ENCODE measurements at regions not wholly inside any gene's neighbourhood (a gene's known extent, or its start where the extent isn't known, plus 50 kb on each side); places are given as distances from the start of the nearest gene placed in this dataset.
A peak's percentile ranks its signal among the peaks of the same experiment; 100 is the strongest.

DNA sequence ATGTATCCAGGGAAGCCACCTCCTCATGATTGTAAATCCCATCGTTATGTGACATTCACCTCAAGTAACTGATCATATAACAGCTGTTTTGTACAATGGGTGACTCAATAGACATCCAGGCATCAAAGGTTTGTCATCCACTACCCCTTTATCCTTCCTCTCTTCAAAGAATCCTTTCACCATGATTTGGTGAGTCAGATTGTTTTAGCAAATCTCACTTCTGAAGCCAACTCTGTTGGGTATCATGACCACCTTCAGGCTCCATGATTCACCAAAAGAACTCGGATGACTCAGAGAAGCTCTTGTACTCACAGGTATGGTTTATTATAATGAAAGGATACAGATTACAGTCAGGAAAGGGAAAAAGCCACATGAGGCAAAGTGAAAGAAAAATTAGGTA, 132.1 kb downstream of the PWWP3B start:
- H3K27ac Mint-ChIP-seq: no peak overlapping the region
- no peaks in the 10 kb centered on the region for H3K27me3 Mint-ChIP-seq
- H3K9me3 Mint-ChIP-seq: no peaks in the 10 kb centered on the region
- H3K4me1 Mint-ChIP-seq: no peaks in the 10 kb centered on the region
- H3K4me3 Mint-ChIP-seq: no peak overlapping the region
- peak; percentile 69 for ATAC-seq (replicated peaks)
- H3K36me3 Mint-ChIP-seq (ENCODE audit: low read depth): no peaks in the 10 kb centered on the region

DNA sequence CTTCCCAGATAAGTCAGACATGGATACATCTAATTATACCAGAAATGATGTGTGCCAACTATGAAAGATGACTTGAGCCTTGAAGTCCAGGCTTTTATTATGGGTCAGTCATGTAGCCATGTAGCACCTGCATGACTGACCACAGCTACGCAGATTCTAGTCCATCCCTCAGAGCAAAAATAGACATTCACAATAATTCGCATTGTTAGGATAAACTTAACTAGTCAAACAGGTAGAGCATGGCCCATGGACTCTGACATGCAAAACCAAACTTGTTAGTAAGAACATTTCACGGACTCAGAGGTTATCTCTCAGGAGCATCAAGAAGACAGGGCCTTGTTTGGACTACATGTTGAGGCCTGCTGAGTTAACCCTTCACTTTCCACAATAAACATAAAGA, 132.6 kb downstream of the PWWP3B start:
- Mint-ChIP-seq H3K36me3 (ENCODE audit: low read depth) (no peaks in the 10 kb centered on the region), H3K27me3 (no peaks in the 10 kb centered on the region), H3K9me3 (no peaks in the 10 kb centered on the region), H3K4me3 (no peak overlapping the region), H3K27ac (no peak overlapping the region), H3K4me1 (no peaks in the 10 kb centered on the region)
- ATAC-seq (replicated peaks): no peak

DNA sequence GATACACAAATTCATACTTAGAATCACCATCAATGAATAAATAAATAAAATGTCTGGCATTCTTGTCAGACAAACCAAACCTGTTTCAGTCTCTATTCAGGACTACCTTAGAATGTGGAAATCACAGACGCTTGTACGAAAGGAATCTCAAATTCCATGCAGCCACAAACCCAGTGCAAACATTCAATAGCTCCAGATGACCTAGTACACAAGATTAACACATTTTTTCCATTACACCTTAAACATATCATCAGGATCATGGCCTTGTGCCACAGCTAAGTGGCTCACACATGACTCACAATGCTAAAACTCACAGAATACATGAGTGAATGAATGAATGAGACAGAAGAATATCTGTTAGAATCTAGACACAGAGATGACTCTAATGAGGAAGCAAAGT, 134.2 kb downstream of the PWWP3B start:
- no peaks in the 10 kb centered on the region for H3K27me3 Mint-ChIP-seq
- no peaks in the 10 kb centered on the region for H3K9me3 Mint-ChIP-seq
- H3K36me3 Mint-ChIP-seq (ENCODE audit: low read depth): no peaks in the 10 kb centered on the region
- H3K27ac Mint-ChIP-seq: no peak overlapping the region
- H3K4me3 Mint-ChIP-seq: no peak overlapping the region
- H3K4me1 Mint-ChIP-seq: no peaks in the 10 kb centered on the region
- no peak for ATAC-seq (replicated peaks)

DNA sequence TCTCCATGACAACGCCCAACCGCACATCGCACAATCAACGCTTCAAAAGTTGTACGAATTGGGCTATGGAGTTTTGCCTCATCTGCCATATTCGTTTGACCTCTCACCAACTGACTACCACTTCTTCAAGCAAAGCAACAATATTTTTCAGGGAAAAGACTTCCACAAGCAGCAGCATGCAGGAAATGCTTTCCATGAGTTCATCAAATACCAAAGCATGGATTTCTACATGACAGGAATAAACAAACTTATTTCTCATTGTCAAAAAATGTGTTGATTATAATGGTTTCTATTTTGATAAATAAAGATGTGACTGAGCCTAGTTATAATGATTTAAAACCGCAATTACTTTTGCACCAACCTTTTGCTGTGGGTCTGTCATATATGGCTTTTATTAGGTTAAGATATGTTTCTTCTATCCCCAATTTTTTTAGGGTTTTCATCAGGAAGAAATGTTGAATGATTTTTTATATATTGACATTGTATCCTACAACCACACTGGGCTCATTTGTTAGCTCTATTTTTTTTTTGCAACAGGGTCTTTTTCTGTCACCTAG, 138.4 kb downstream of the PWWP3B start:
- no peak for ATAC-seq (replicated peaks)
- H3K4me1 Mint-ChIP-seq: no peaks in the 10 kb centered on the region
- H3K27ac Mint-ChIP-seq: no peak overlapping the region
- no peaks in the 10 kb centered on the region for H3K36me3 Mint-ChIP-seq (ENCODE audit: low read depth)
- no peaks in the 10 kb centered on the region for H3K9me3 Mint-ChIP-seq
- H3K27me3 Mint-ChIP-seq: no peaks in the 10 kb centered on the region
- H3K4me3 Mint-ChIP-seq: no peak overlapping the region

DNA sequence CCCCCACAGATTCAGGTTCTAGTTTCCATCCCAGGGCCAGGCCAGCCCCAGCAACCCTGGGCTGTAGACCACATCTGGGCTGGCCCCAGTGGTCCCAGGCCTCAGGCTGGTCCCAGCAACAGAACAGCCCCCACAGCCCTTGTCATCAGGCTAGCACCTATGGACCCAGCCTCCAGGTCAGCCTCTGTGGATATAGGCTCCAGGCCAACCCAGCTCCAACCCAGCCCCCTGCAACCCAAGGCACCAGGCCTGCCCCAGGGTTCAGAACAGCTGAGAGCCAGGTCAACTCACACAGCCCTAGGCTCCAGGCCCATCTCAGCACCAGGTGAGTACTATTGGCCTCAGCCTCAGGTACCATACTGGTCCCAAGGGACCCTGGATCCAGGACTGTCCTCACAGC, 155.3 kb downstream of the PWWP3B start:
- Mint-ChIP-seq H3K4me3 (no peak overlapping the region), H3K4me1 (no peaks in the 10 kb centered on the region), H3K36me3 (ENCODE audit: low read depth) (no peaks in the 10 kb centered on the region), H3K27ac (no peak overlapping the region), H3K9me3 (no peaks in the 10 kb centered on the region), H3K27me3 (no peaks in the 10 kb centered on the region)
- no peak for ATAC-seq (replicated peaks)

DNA sequence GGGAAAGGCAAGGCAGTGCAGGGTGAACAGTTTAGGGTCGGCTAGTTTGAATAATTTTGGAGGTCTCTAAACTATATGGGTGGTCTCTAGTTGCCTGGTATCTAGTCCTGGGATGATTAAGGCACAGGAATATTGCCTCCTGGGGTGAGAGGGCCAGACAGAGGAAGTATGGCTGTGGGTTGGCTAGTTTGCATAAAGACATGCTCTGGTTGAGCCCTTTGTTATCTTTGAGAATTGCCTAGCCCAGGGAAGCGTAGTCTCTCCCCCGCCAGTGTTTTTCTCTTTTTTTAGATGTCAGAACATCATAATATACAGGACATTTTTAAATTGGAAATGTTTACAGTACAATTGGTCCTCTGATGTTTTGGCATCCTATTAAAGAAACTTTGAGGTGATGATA, 163.5 kb downstream of the PWWP3B start:
- ATAC-seq (replicated peaks): no peak
- H3K9me3 Mint-ChIP-seq: no peaks in the 10 kb centered on the region
- no peaks in the 10 kb centered on the region for H3K36me3 Mint-ChIP-seq (ENCODE audit: low read depth)
- H3K4me3 Mint-ChIP-seq: no peak overlapping the region
- H3K27ac Mint-ChIP-seq: no peak overlapping the region
- no peaks in the 10 kb centered on the region for H3K27me3 Mint-ChIP-seq
- no peaks in the 10 kb centered on the region for H3K4me1 Mint-ChIP-seq

DNA sequence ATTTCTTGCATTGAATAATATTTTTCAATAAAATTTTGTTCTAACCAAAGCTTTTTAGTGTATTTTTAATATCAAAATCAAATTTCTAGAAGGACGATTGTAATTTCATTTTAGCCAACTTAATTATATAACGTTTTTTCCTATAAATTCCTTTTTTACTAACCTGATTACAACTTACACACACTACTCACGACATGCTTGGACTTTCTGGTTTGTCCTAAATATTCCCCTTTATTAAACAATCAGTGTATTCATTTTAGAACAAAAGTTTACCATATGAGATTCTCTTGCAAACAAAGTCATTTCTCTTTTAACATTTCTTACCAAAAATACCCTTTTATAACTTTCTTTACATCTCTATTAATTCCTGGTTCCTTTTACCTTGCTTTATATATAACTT, 173.7 kb downstream of the PWWP3B start:
- H3K27ac Mint-ChIP-seq: no peak overlapping the region
- no peaks in the 10 kb centered on the region for H3K9me3 Mint-ChIP-seq
- no peak for ATAC-seq (replicated peaks)
- no peaks in the 10 kb centered on the region for H3K36me3 Mint-ChIP-seq (ENCODE audit: low read depth)
- H3K4me3 Mint-ChIP-seq: no peak overlapping the region
- no peaks in the 10 kb centered on the region for H3K27me3 Mint-ChIP-seq
- H3K4me1 Mint-ChIP-seq: no peaks in the 10 kb centered on the region

DNA sequence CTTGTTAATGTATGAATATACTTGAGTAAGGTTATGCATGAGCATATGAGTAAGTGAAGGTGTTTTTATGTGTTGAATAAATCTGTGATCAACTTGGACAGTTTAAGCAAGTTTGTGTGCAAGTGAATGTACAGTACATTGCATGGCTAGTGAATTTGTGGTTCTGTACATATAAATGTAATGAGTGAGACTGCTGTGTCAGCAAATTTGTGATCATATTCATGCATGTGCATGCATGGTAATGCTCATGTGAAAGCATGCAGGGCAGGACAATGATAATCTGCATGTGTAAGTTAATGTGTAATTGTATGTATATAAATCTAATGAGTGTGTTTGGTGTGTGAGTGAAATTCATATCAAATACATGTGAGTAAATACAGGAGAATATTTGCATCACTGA, 188.5 kb downstream of the PWWP3B start:
- H3K9me3 Mint-ChIP-seq: no peaks in the 10 kb centered on the region

DNA sequence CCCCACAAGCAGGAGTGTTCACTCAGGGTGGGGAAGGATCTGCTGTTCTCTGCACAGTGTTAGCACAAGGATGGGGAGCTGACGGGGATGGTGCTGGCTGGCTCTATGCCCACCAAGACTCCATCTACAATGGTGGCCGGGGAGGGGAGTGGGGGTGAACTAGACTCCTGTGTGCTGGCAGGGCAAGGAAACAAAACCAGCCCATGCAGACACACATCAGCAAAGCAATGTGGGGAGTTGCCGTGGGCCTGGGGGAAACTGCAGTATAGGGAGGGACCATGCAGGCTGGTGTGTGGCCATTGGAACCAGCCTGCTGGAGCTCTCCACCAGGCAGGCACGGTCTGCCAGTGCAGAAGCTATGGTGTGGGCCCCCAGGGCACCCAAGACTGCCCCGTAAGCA, 195.1 kb downstream of the PWWP3B start:
- Mint-ChIP-seq H3K9me3 (no peaks in the 10 kb centered on the region), H3K4me3 (no peak overlapping the region), H3K27ac (no peak overlapping the region), H3K27me3 (peaks cover 4% of the 10 kb centered on the region), H3K4me1 (no peaks in the 10 kb centered on the region), H3K36me3 (ENCODE audit: low read depth) (no peaks in the 10 kb centered on the region)
- no peak for ATAC-seq (replicated peaks)

More for the DNA sequence above, 188.5 kb downstream of the PWWP3B start:
- H3K4me1 Mint-ChIP-seq: no peaks in the 10 kb centered on the region
- H3K27me3 Mint-ChIP-seq: no peaks in the 10 kb centered on the region
- ATAC-seq (replicated peaks): no peak
- no peak overlapping the region for H3K27ac Mint-ChIP-seq
- no peaks in the 10 kb centered on the region for H3K36me3 Mint-ChIP-seq (ENCODE audit: low read depth)
- H3K4me3 Mint-ChIP-seq: no peak overlapping the region

DNA sequence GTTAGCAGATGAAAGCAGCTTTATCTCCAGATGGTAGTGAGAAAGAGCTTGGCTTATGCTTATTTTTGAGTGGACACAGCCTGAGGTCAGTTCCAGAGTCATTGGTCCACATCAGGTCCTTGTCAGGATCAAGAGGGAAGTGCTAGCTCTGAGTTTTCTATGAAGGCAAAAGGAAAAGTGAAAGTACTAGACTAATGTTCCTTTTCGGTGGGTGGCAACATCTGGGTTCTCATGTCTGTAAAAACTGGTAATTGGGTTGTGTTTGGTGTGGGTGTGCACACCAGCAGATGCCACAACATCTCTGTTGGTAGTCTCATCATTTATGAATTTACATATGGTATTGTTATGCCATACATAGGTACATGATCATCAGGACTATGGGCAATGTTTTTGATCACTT, 210.5 kb downstream of the PWWP3B start:
- peak overlapping the region; percentile 48 for H3K4me3 Mint-ChIP-seq

DNA sequence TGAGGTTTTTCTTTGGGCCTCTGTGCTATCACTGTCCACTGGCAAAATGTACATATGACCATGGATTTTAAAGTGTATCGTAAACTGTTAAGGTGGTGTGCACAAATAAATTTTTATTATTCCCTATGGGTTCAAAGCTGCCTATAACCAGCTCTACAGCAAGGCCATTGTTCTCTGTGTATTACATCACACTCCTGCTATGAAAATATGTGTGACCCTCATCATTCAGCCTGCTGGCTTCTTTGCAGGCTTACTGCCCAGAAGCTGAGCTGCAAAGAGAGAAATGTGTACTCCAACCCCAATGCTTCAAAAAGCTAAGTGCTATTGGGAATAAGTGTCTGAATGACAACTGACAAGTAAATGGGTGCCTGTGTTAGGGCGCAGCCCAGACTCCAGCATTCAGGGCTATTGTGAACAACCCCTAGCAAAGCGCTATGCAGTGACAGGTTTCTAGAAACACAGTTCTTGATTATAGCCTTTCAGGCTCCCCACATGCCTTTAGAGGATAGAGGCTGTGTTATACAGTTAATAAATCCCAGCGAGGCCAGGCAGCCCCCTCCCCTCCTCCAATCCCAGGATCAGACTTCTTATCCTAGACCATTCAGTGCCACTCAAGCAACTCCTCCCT, 220.4 kb upstream of the RADX start:
- H3K4me1 Mint-ChIP-seq: no peaks in the 10 kb centered on the region
- H3K27ac Mint-ChIP-seq: no peak overlapping the region
- H3K27me3 Mint-ChIP-seq: no peaks in the 10 kb centered on the region
- H3K9me3 Mint-ChIP-seq: no peaks in the 10 kb centered on the region
- no peak overlapping the region for H3K4me3 Mint-ChIP-seq
- no peaks in the 10 kb centered on the region for H3K36me3 Mint-ChIP-seq (ENCODE audit: low read depth)
- ATAC-seq (replicated peaks): no peak

More for the DNA sequence above, 210.5 kb downstream of the PWWP3B start:
- no peaks in the 10 kb centered on the region for H3K4me1 Mint-ChIP-seq
- H3K9me3 Mint-ChIP-seq: no peaks in the 10 kb centered on the region
- H3K36me3 Mint-ChIP-seq (ENCODE audit: low read depth): no peaks in the 10 kb centered on the region
- H3K27ac Mint-ChIP-seq: peak overlapping the region; percentile 54
- peak; percentile 28 for ATAC-seq (replicated peaks)
- no peaks in the 10 kb centered on the region for H3K27me3 Mint-ChIP-seq

DNA sequence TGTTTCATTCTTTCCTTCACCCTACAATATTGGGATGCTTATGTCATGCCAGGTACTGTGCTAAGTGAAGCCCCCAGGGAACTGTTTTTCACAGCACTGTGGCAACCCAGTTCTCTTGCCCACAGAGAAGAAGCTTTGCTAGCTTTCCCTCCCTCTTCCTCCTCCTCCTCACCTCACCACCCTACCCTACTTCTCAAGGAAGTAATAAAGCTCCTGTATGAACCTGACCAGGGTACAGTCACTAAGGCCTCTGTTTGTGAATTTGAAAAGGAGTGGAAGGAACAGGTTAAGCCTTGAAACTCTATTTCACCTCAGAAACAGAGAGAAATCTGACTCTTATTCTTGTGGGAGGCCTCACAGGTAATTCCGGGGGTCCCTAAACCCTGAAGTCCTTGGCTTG, 219.4 kb upstream of the RADX start:
- Mint-ChIP-seq H3K27me3 (no peaks in the 10 kb centered on the region), H3K36me3 (ENCODE audit: low read depth) (no peaks in the 10 kb centered on the region), H3K27ac (no peak overlapping the region), H3K9me3 (no peaks in the 10 kb centered on the region), H3K4me3 (no peak overlapping the region), H3K4me1 (no peaks in the 10 kb centered on the region)
- no peak for ATAC-seq (replicated peaks)

DNA sequence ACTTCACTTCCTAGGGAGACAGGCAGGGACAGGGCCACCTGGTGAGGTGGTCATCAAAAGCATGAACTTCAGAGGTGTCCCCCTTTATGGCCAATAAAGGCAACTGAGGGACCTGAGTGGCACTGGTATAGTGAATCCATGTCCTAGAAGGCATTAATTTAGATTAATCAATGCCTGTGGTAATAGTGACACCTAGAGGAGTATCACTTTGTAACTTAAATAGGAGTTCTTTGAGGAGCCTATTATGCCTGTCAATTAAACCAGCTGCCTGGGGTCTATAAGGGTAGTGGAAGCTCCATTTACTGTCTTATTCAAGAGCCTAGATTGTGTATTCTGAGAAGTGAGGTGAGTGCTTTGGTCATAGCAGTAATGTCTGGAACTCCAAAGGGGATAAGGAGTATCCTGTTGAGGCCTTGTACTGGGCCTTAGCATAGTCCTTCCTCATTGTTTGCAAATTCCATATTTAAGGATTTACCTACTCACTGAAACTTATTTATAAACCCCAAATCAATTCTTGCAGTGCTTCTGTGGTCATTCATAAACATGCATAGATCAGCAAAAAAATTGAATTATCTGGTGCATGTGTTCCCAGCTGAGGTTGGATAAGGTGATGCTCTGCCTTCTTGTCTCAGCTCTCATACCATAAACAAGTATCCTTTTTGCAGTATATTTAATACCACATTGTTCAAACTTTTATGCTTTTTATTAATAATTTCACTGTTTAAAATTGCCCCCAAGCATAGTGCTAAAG, 213.8 kb upstream of the RADX start:
- Mint-ChIP-seq H3K36me3 (ENCODE audit: low read depth) (no peaks in the 10 kb centered on the region), H3K9me3 (no peaks in the 10 kb centered on the region), H3K27ac (no peak overlapping the region), H3K27me3 (no peaks in the 10 kb centered on the region), H3K4me3 (no peak overlapping the region), H3K4me1 (no peaks in the 10 kb centered on the region)
- ATAC-seq (replicated peaks): no peak

DNA sequence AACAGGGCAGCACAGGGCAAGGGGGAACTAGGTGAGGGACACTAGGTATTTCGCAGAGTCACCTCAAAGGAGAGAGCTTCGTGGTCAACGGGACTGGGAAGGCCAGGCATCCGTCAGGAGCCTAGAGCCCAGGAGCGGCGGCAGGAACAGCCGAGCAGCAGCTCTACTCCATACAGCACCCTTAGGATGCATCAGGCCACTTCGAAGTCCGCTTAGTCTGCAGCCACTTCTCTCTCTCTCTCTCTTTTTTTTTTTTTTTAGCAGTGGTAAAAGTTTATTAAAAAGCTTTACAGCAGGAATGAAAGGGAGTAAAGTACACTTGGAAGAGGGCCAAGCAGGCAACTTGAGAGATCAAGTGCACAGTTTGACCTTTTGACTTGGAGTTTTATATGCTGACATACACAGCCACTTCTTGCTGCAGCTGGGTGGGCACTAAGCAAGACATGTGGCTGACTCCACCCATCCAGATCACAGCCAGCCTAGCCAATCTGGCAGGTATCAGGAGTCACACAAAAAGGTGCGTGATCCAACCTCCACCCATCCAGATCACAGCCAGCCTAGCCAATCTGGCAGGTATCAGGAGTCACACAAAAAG, 209.7 kb upstream of the RADX start:
- H3K27ac Mint-ChIP-seq: no peak overlapping the region
- H3K4me3 Mint-ChIP-seq: no peak overlapping the region
- ATAC-seq (replicated peaks): no peak
- H3K4me1 Mint-ChIP-seq: no peaks in the 10 kb centered on the region
- no peaks in the 10 kb centered on the region for H3K9me3 Mint-ChIP-seq
- H3K27me3 Mint-ChIP-seq: no peaks in the 10 kb centered on the region
- no peaks in the 10 kb centered on the region for H3K36me3 Mint-ChIP-seq (ENCODE audit: low read depth)

DNA sequence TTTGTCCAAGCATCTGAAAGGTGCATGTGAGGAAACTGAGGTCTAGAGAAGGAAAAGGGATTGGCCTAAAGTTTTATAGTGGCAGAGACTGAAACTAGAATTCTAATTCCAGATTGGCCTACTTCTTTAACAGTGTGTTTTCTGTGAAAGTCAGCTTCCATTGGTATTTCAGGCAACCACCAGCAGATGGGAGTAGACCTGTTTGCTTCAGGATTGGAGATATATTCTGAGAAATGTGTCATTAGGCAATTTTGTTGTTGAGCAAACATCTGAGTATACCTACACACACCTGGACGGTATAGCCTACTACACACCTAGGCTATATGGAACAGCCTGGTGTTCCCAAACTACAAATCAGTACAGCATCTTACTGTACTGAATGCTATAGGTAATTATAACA, 207.3 kb upstream of the RADX start:
- Mint-ChIP-seq H3K9me3 (no peaks in the 10 kb centered on the region), H3K4me3 (no peak overlapping the region), H3K36me3 (ENCODE audit: low read depth) (no peaks in the 10 kb centered on the region), H3K4me1 (no peaks in the 10 kb centered on the region), H3K27me3 (no peaks in the 10 kb centered on the region), H3K27ac (no peak overlapping the region)
- ATAC-seq (replicated peaks): no peak

All from activated T-helper 17 cell treated with anti-CD3 and anti-CD28 coated beads, Interleukin-2, amount 50 U/mL, for 72 hours (primary cell).